GM12891 (cell line): ENCODE measurements at regions not wholly inside any gene's neighbourhood (a gene's known extent, or its start where the extent isn't known, plus 50 kb on each side); places are given as distances from the start of the nearest gene placed in this dataset.

Experiments used
- DNase-seq: peaks from one replicate; pipeline ENCODE4 v3.0.0; 2011; ENCODE audit warnings: low spot score; ENCODE audit not compliant: insufficient read length
- FAIRE-seq: peaks from 2 replicates; lab custom pipeline; 2011; peaks lifted over from hg19 to GRCh38; lab: Jason Lieb, UNC
- PAX5 ChIP-seq: IDR thresholded peaks from 2 replicates; pipeline ENCODE4 v1.6.1; 2011; ENCODE audit warnings: low read length, moderate library complexity, mild to moderate bottlenecking; ENCODE audit not compliant: insufficient read depth, severe bottlenecking
- POLR2A ChIP-seq: IDR thresholded peaks from 2 replicates; pipeline ENCODE4 v1.6.1; 2011; ENCODE audit warnings: low read depth, low read length, control low read depth
- POLR2AphosphoS5 ChIP-seq: IDR thresholded peaks from 2 replicates; pipeline ENCODE4 v1.6.1; 2011; ENCODE audit warnings: low read depth, low read length, control low read depth
- POU2F2 ChIP-seq: IDR thresholded peaks from 2 replicates; pipeline ENCODE4 v1.6.1; 2011; ENCODE audit warnings: low read depth, mild to moderate bottlenecking, control low read depth, low read length, moderate library complexity
- SPI1 ChIP-seq: IDR thresholded peaks from 2 replicates; pipeline ENCODE4 v1.6.1; 2011; ENCODE audit warnings: low read depth, low read length, control low read depth
- TAF1 ChIP-seq: IDR thresholded peaks from 2 replicates; pipeline ENCODE4 v1.6.1; 2011; ENCODE audit warnings: low read depth, low read length, control low read depth

GRCh38 chr9:129356871-129357772 is 179.1 kb upstream of the IER5L start:
- TF ChIP-seq SPI1, result no peak
- DNase-seq (no peak), FAIRE-seq (no peak)

- no peak for DNase-seq
- TF ChIP-seq POLR2A, result no peak
- TF ChIP-seq POU2F2, result no peak
- TF ChIP-seq SPI1, result no peak
- TF ChIP-seq TAF1, result no peak
- TF ChIP-seq PAX5, result no peak
- no peak for TF ChIP-seq POLR2AphosphoS5
- FAIRE-seq, result no peak
Measured at GRCh38 chr9:129355631-129356030, 177.6 kb upstream of the IER5L start.

- FAIRE-seq (no peak), DNase-seq (no peak)
- no peak for TF ChIP-seq POLR2A
- no peak for TF ChIP-seq PAX5
- TF ChIP-seq SPI1, result no peak
- TF ChIP-seq POLR2AphosphoS5, result no peak
- TF ChIP-seq TAF1, result no peak
- TF ChIP-seq POU2F2, result no peak
Measured at GRCh38 chr9:129354498-129354897, 176.4 kb upstream of the IER5L start.

DNA sequence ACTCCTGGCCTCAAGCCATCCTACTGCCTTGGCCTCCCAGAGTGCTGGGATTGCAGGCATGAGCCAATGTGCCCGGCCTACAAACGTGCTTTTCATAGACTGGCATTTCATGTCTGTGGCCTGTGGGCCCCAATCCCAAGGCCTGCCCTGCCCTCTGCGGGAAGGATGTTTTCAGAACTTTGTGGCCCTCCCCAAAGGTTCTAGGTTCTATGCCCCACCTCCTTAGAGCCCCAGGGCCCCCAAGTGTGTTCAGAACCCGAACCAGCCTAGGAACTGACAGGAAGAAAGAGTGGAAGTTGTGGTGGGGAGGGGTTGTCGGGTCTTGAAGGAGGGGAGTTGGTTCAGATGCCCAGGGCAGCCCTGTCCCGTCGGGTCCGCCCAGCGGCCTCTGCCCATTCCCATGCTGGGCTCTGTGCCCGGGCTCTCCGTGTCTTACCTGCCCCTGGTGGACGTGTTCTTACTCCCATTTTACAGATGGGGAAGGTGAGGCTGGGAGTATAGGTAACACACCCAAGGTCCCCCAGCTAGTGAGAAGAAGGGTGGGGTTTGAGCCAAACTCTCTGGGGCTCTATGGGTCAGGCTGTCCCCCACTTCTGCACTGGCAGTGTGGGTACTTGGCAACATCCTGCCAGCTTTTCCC is 175.8 kb upstream of the IER5L start:
- DNase-seq (no peak), FAIRE-seq (no peak)
- TF ChIP-seq TAF1 (no peak), SPI1 (no peak), PAX5 (no peak), POLR2AphosphoS5 (no peak), POU2F2 (no peak), POLR2A (no peak)

- DNase-seq (no peak), FAIRE-seq (no peak)
- TF ChIP-seq PAX5 (no peak), POLR2AphosphoS5 (no peak), SPI1 (no peak), POLR2A (no peak), TAF1 (no peak), POU2F2 (no peak)
Measured at GRCh38 chr9:129352146-129352865, 174.2 kb upstream of the IER5L start.

DNA sequence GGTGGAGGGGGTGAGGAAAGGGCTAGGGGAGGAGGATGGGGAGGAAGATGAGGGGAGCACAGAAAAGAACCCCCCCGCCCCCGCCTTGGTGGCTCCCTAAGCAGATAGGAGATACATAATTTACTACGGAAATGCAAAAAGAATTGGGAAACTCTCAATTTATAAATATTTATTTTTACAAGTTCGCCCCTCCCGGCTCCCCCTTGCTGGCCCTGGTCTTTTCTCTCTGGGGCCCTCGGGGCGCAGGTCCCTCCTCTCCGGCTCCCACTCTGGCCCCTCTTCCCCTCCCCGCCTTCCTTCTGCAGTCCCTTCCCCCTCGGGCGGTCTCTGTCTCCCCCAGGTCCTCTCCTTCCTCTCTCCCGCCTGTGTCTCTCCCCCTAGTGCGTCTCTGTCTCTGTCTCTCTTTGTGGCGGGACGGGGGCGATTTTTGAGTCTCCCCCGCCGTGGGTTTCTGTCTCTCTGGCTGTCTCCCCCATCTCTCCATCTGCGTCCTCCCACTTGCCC is 173.6 kb upstream of the IER5L start:
- no peak for DNase-seq
- no peak for FAIRE-seq

DNA sequence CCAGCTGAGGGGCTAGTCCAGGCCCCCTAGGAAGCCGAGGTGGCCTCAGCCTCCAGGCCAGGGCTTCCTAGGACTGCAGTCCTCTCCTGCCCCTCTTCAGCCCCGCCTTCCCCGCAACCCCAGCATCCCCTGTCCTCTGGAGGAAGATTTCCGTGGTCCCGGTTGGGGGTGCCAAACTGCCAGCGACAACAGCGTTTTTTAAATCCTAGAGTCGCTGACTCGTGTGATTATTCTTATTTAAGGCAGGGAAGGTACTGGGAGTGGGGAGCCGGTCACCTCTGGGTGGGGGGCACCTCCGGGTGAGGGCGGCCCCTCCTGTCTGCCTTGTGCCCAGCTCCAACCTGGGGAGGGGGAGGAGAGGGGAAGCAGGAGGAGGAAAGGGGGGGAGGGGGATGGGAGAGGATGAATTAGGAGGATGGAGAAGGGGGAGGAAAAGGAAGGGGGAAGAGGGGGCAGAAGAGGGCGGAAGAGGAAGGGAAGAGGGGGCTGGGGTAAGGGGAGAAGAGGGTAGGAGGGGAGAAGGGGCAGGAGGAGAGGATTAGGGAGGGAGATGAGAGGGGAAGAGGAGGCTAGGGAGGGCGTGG is 173.1 kb upstream of the IER5L start:
- DNase-seq, result no peak
- no peak for FAIRE-seq
- TF ChIP-seq SPI1 (no peak), POLR2AphosphoS5 (no peak), TAF1 (no peak), PAX5 (no peak), POU2F2 (no peak), POLR2A (no peak)

More for the DNA sequence above, 173.6 kb upstream of the IER5L start:
- TF ChIP-seq PAX5, result no peak
- TF ChIP-seq POU2F2, result no peak
- no peak for TF ChIP-seq TAF1
- TF ChIP-seq SPI1, result no peak
- TF ChIP-seq POLR2A, result no peak

GRCh38 chr9:129350143-129350935 is 172.3 kb upstream of the IER5L start:
- no peak for TF ChIP-seq POLR2AphosphoS5
- TF ChIP-seq SPI1, result no peak
- no peak for TF ChIP-seq POU2F2
- TF ChIP-seq POLR2A, result no peak
- TF ChIP-seq PAX5, result no peak
- TF ChIP-seq TAF1, result no peak
- FAIRE-seq (no peak), DNase-seq (no peak)
